HCT116 (cell line): ENCODE measurements at regions not wholly inside any gene's neighbourhood (a gene's known extent, or its start where the extent isn't known, plus 50 kb on each side); places are given as distances from the start of the nearest gene placed in this dataset.

Source experiments
- ATAC-seq: fragments of 200-7000 bp; cut with Tn5 transposase; 2 replicates; pipeline ENCODE4 v1.9.1; 2020; ENCODE audit warnings: mild to moderate bottlenecking, moderate library complexity
- BruUV-seq: library from RNA; stranded (reverse); fragments of 400-500 nt; replicated peaks from 2 replicates; lab custom pipeline; 2021; lab: Mats Ljungman, UMichigan
- CTCF ChIA-PET: fragments of 300-600 bp; sonication (Branson Sonifier 250); formaldehyde crosslinking; loops from one replicate; lab custom pipeline; 2021; ENCODE audit warnings: antibody characterized with exemption; lab: Charles Lee
- POLR2A ChIA-PET: fragments of 300-600, 350-600 bp; sonication (Branson Sonifier 250); formaldehyde crosslinking; loops from one replicate; lab custom pipeline; 2021; ENCODE audit warnings: antibody characterized with exemption; lab: Charles Lee
- RAD21 ChIA-PET, 2 experiments: fragments of 300-600 bp; sonication (Branson Sonifier 250); formaldehyde crosslinking; loops; one replicate each; lab custom pipeline; 2023; ENCODE audit warnings: low total read pairs in 2 of 2; ENCODE audit not compliant: uncharacterized antibody in 2 of 2, unreplicated experiment in 2 of 2, low non-redundant PET in 1 of 2; lab: Charles Lee
- DNase-seq: peaks from one replicate; pipeline ENCODE4 v3.0.0-alpha.2; 2010; ENCODE audit warnings: low read depth, low spot score
- H2AFZ ChIP-seq: fragments of 200-600 bp; shearing (Covaris generic), sonication (generic); 2 replicates; pipeline ENCODE4 v1.6.1; 2017; ENCODE audit warnings: low read depth, mixed run types, mixed read lengths, antibody characterized with exemption, low read length; ENCODE audit not compliant: poor library complexity, severe bottlenecking
- H3K27ac ChIP-seq: 2 replicates; pipeline ENCODE4 v1.5.1; 2012; ENCODE audit warnings: low read depth, low read length
- H3K27me3 ChIP-seq: fragments of 200-600 bp; sonication (generic); 2 replicates; pipeline ENCODE4 v1.6.1; 2016; ENCODE audit warnings: mixed run types, low read length, mixed read lengths; ENCODE audit not compliant: insufficient read depth
- H3K36me3 ChIP-seq, 2 experiments: fragments of 200-500 bp in 1 of 2; fragments of 200-600 bp in 1 of 2; sonication (Bioruptor generic) in 1 of 2; sonication (generic) in 1 of 2; 2 replicates each; pipeline versions ENCODE4 v1.5.1 to v1.6.1; 2014 to 2016; ENCODE audit warnings: low read length in 2 of 2, inconsistent platforms in 1 of 2, mixed read lengths in 1 of 2, mixed run types in 1 of 2; ENCODE audit not compliant: insufficient read depth in 2 of 2, control insufficient read depth in 1 of 2
- H3K4me1 ChIP-seq, 2 experiments: fragments of 200-600 bp in 1 of 2; sonication (generic) in 1 of 2; 2 replicates each; pipeline versions ENCODE4 v1.5.1 to v1.6.1; 2012 to 2017; ENCODE audit warnings: low read length in 2 of 2, inconsistent platforms in 1 of 2, mild to moderate bottlenecking in 1 of 2, mixed read lengths in 1 of 2, mixed run types in 1 of 2, moderate library complexity in 1 of 2; ENCODE audit not compliant: insufficient read depth in 2 of 2, control insufficient read depth in 1 of 2
- H3K4me2 ChIP-seq: fragments of 200-600 bp; sonication (generic); 2 replicates; pipeline ENCODE4 v1.6.1; 2017; ENCODE audit warnings: mixed run types, low read length, mixed read lengths
- H3K4me3 ChIP-seq, 2 experiments: fragments of 200-600 bp in 1 of 2; sonication (generic) in 1 of 2; replicated peaks in 1 of 2; 2 replicates each; pipeline ENCODE4 v1.5.1; 2011 to 2016; ENCODE audit warnings: low read length in 2 of 2, control low read depth in 1 of 2, low read depth in 1 of 2, mild to moderate bottlenecking in 1 of 2, mixed read lengths in 1 of 2, mixed run types in 1 of 2
- H3K79me2 ChIP-seq: fragments of 200-600 bp; sonication (generic); 2 replicates; pipeline ENCODE4 v1.6.1; 2017; ENCODE audit warnings: mild to moderate bottlenecking, mixed run types, low read length, moderate library complexity, mixed read lengths; ENCODE audit not compliant: insufficient read depth
- H3K9ac ChIP-seq: fragments of 200-600 bp; sonication (generic); 2 replicates; pipeline ENCODE4 v1.6.1; 2016; ENCODE audit warnings: low read length, mixed read lengths
- H3K9me2 ChIP-seq: fragments of 200-600 bp; sonication (generic), shearing (Covaris generic); 2 replicates; pipeline ENCODE4 v1.6.1; 2017; ENCODE audit warnings: mixed run types, mild to moderate bottlenecking, moderate library complexity; ENCODE audit not compliant: insufficient read depth
- H3K9me3 ChIP-seq, 2 experiments: fragments of 200-500 bp in 1 of 2; fragments of 200-600 bp in 1 of 2; sonication (Bioruptor generic) in 1 of 2; sonication (generic) in 1 of 2; 2 replicates each; pipeline ENCODE4 v1.6.1; 2014 to 2017; ENCODE audit warnings: low read length in 2 of 2, mixed read lengths in 2 of 2, inconsistent platforms in 1 of 2, low read depth in 1 of 2, mild to moderate bottlenecking in 1 of 2, mixed run types in 1 of 2, moderate library complexity in 1 of 2; ENCODE audit not compliant: control insufficient read depth in 1 of 2, insufficient read depth in 1 of 2
- H4K20me1 ChIP-seq: fragments of 200-600 bp; sonication (generic), shearing (Covaris generic); 2 replicates; pipeline ENCODE4 v1.6.1; 2017; ENCODE audit warnings: mixed run types, mild to moderate bottlenecking, moderate library complexity; ENCODE audit not compliant: insufficient read depth
- CBX3 ChIP-seq: IDR thresholded peaks from 2 replicates; pipeline ENCODE4 v1.6.1; 2012; ENCODE audit warnings: low read depth
- CEBPB ChIP-seq: IDR thresholded peaks from 2 replicates; pipeline ENCODE4 v1.6.1; 2012; ENCODE audit warnings: low read depth
- ELF1 ChIP-seq: IDR thresholded peaks from 2 replicates; pipeline ENCODE4 v1.6.1; 2012; ENCODE audit warnings: low read depth, borderline replicate concordance
- FOSL1 ChIP-seq: IDR thresholded peaks from 2 replicates; pipeline ENCODE4 v1.6.1; 2012; ENCODE audit warnings: low read depth
- MAX ChIP-seq: IDR thresholded peaks from 2 replicates; pipeline ENCODE4 v1.6.1; 2012
- POLR2A ChIP-seq: IDR thresholded peaks from 2 replicates; pipeline ENCODE4 v1.7.0; 2011; ENCODE audit warnings: borderline replicate concordance; ENCODE audit not compliant: insufficient read depth, insufficient read length; ENCODE audit errors: extremely low read depth
- SIN3A ChIP-seq: IDR thresholded peaks from 2 replicates; pipeline ENCODE4 v1.6.1; 2012; ENCODE audit warnings: low read depth
- TCF7L2 ChIP-seq: IDR thresholded peaks from 2 replicates; pipeline ENCODE4 v1.7.0; 2011; ENCODE audit warnings: borderline replicate concordance, inconsistent platforms; ENCODE audit not compliant: insufficient read depth, insufficient read length; ENCODE audit errors: extremely low read depth
- intact Hi-C: fragments of 100-400 bp; cut with micrococcal nuclease; formaldehyde crosslinking; loops from 2 replicates; pipeline ENCODE4 v1.10.0; 2022

- ChIA-PET RAD21 (no interaction called here), CTCF (no interaction called here), POLR2A (no interaction called here)
- H2AFZ ChIP-seq, result no peak overlapping the region
- peaks cover 32% of the 10 kb centered on the region for H3K27me3 ChIP-seq
- no peak overlapping the region for H3K4me3 ChIP-seq
- H3K9ac ChIP-seq, result no peak overlapping the region
- H3K27ac ChIP-seq, result no peak overlapping the region
- no peaks in the 10 kb centered on the region for H3K4me1 ChIP-seq
- no peaks in the 10 kb centered on the region for H3K9me3 ChIP-seq
- H4K20me1 ChIP-seq, result no peaks in the 10 kb centered on the region
- no TSS peak for BruUV-seq
- no peaks in the 10 kb centered on the region for H3K36me3 ChIP-seq
- no peak for TF ChIP-seq SIN3A
- TF ChIP-seq, all 23 proteins: peak for 0
- H3K4me2 ChIP-seq, result no peak overlapping the region
- intact Hi-C loops, result no loop called here
- DNase-seq (no peak), ATAC-seq (no peak)
- H3K9me2 ChIP-seq, result no peaks in the 10 kb centered on the region
- no peaks in the 10 kb centered on the region for H3K79me2 ChIP-seq
These were observed 250.2 kb upstream of the GRIP1 start for GRCh38 chr12:66929121-66929520.

- DNase-seq (no peak), ATAC-seq (no peak)
- Histone ChIP-seq H3K9me2 (no peaks in the 10 kb centered on the region), H3K79me2 (no peaks in the 10 kb centered on the region), H3K27me3 (peaks cover 29% of the 10 kb centered on the region), H3K27ac (no peak overlapping the region), H3K4me2 (no peak overlapping the region), H3K9ac (no peak overlapping the region), H3K36me3 (no peaks in the 10 kb centered on the region), H4K20me1 (no peaks in the 10 kb centered on the region)
- no TSS peak for BruUV-seq
- ChIA-PET CTCF (no interaction called here), RAD21 (no interaction called here), POLR2A (no interaction called here)
- TF ChIP-seq CEBPB, result no peak
- no peak for TF ChIP-seq TCF7L2
- no peak for TF ChIP-seq FOSL1
- TF ChIP-seq POLR2A, result no peak
- no peak for TF ChIP-seq ELF1
- no peak for TF ChIP-seq MAX
- no peak for TF ChIP-seq CBX3
- TF ChIP-seq, all 23 proteins: peak for 0
- Histone ChIP-seq H3K4me3 (no peak overlapping the region), H3K9me3 (no peaks in the 10 kb centered on the region), H3K4me1 (no peaks in the 10 kb centered on the region), H2AFZ (no peak overlapping the region)
- intact Hi-C loops, result no loop called here
These were observed 252.2 kb upstream of the GRIP1 start for GRCh38 chr12:66931091-66931490.
